PC-3 (cell line): ENCODE measurements at regions not wholly inside any gene's neighbourhood (a gene's known extent, or its start where the extent isn't known, plus 50 kb on each side); places are given as distances from the start of the nearest gene placed in this dataset.

Experiments used
- ATAC-seq: fragments of 200-7000 bp; cut with Tn5 transposase; 2 replicates; pipeline ENCODE4 v1.9.1; 2020; ENCODE audit warnings: mild to moderate bottlenecking, moderate library complexity
- BruUV-seq: library from RNA; stranded (reverse); fragments of 400-500 nt; replicated peaks from 2 replicates; lab custom pipeline; 2021; lab: Mats Ljungman, UMichigan
- CTCF ChIA-PET: fragments of 300-600 bp; sonication (Branson Sonifier 250); formaldehyde crosslinking; loops from one replicate; lab custom pipeline; 2022; ENCODE audit warnings: antibody characterized with exemption; lab: Charles Lee
- POLR2A ChIA-PET: fragments of 300-600 bp; sonication (Branson Sonifier 250); formaldehyde crosslinking; loops from one replicate; lab custom pipeline; 2022; ENCODE audit warnings: antibody characterized with exemption; ENCODE audit not compliant: unreplicated experiment; lab: Charles Lee
- DNase-seq: peaks from one replicate; pipeline ENCODE4 v3.0.0-alpha.2; 2015
- H2AFZ ChIP-seq: fragments of 300-600 bp; sonication (generic); 2 replicates; pipeline ENCODE4 v1.6.0; 2016; ENCODE audit warnings: antibody characterized with exemption, low read length
- H3F3A ChIP-seq: fragments of 300-600 bp; sonication (generic); one replicate; pipeline ENCODE4 v1.6.0; 2017; ENCODE audit warnings: antibody characterized with exemption, low read length, control low read depth, mild to moderate bottlenecking; ENCODE audit not compliant: unreplicated experiment
- H3K27ac ChIP-seq: fragments of 300-600 bp; sonication (generic); 2 replicates; pipeline ENCODE4 v1.5.1; 2016; ENCODE audit warnings: mild to moderate bottlenecking, low read length
- H3K27me3 ChIP-seq: fragments of 300-600 bp; sonication (generic); 2 replicates; pipeline ENCODE4 v1.6.1; 2016; ENCODE audit warnings: low read length, mixed read lengths
- H3K36me3 ChIP-seq: fragments of 300-600 bp; sonication (generic); 2 replicates; pipeline ENCODE4 v1.6.1; 2016; ENCODE audit warnings: low read depth, mixed run types, low read length, mixed read lengths
- H3K4me1 ChIP-seq: fragments of 300-600 bp; sonication (generic); 2 replicates; pipeline ENCODE4 v1.5.1; 2016; ENCODE audit warnings: low read length; ENCODE audit not compliant: insufficient read depth
- H3K4me2 ChIP-seq: fragments of 300-600 bp; sonication (generic); 2 replicates; pipeline ENCODE4 v1.6.0; 2016; ENCODE audit warnings: low read length
- H3K4me3 ChIP-seq: fragments of 300-600 bp; sonication (generic); 2 replicates; pipeline ENCODE4 v1.5.1; 2016; ENCODE audit warnings: mild to moderate bottlenecking, low read length, mixed read lengths
- H3K79me2 ChIP-seq: fragments of 300-600 bp; sonication (generic); 2 replicates; pipeline ENCODE4 v1.6.1; 2017; ENCODE audit warnings: low read length, mixed read lengths
- H3K9ac ChIP-seq: fragments of 300-600 bp; sonication (generic); 2 replicates; pipeline ENCODE4 v1.6.0; 2016; ENCODE audit warnings: mild to moderate bottlenecking, low read length
- H3K9me2 ChIP-seq: fragments of 300-600 bp; sonication (generic); replicated peaks from 2 replicates; pipeline ENCODE4 v1.6.1; 2016; ENCODE audit warnings: mixed run types, low read length, mixed read lengths
- H3K9me3 ChIP-seq: fragments of 300-600 bp; sonication (generic); 2 replicates; pipeline ENCODE4 v1.6.1; 2016; ENCODE audit warnings: low read length, mixed read lengths
- H4K20me1 ChIP-seq: fragments of 300-600 bp; sonication (generic); 2 replicates; pipeline ENCODE4 v1.6.1; 2016; ENCODE audit warnings: low read length, mixed read lengths
- CTCF ChIP-seq: fragments of 300-600 bp; sonication (generic); conservative IDR thresholded peaks from 2 replicates; pipeline ENCODE4 v1.5.1; 2017; ENCODE audit warnings: antibody characterized with exemption, low read depth, mild to moderate bottlenecking, low read length
- EZH2 ChIP-seq: fragments of 300-600 bp; sonication (generic); IDR thresholded peaks from one replicate; pipeline ENCODE4 v1.6.1; 2017; ENCODE audit warnings: antibody characterized with exemption, mild to moderate bottlenecking, low read length; ENCODE audit not compliant: unreplicated experiment
- EZH2phosphoT487 ChIP-seq: fragments of 300-600 bp; sonication (generic); IDR thresholded peaks from 2 replicates; pipeline ENCODE4 v1.6.1; 2018; ENCODE audit warnings: mild to moderate bottlenecking, antibody characterized with exemption, low read length, borderline replicate concordance
- intact Hi-C: fragments of 100-400 bp; cut with micrococcal nuclease; formaldehyde crosslinking; loops from 2 replicates; pipeline ENCODE4 v1.9.0; 2023

GRCh38 chr5:155252025-155252424 is 238.5 kb downstream of the KIF4B start:
- no peak overlapping the region for H2AFZ ChIP-seq
- H3K27ac ChIP-seq = no peak overlapping the region
- TF ChIP-seq EZH2phosphoT487 (no peak), EZH2 (no peak), CTCF (no peak)
- no peak overlapping the region for H3K4me3 ChIP-seq
- ATAC-seq (no peak), DNase-seq (no peak)
- H3K9me2 ChIP-seq = no peaks in the 10 kb centered on the region
- no peaks in the 10 kb centered on the region for H3K4me1 ChIP-seq
- no peak overlapping the region for H3K4me2 ChIP-seq
- no peaks in the 10 kb centered on the region for H3K27me3 ChIP-seq
- no peaks in the 10 kb centered on the region for H3K36me3 ChIP-seq
- no peaks in the 10 kb centered on the region for H4K20me1 ChIP-seq
- CTCF ChIA-PET = no interaction called here
- H3F3A ChIP-seq = no peaks in the 10 kb centered on the region
- no TSS peak for BruUV-seq
- no peaks in the 10 kb centered on the region for H3K9me3 ChIP-seq
- no peaks in the 10 kb centered on the region for H3K79me2 ChIP-seq
- POLR2A ChIA-PET = no interaction called here
- intact Hi-C loops = no loop called here
- no peak overlapping the region for H3K9ac ChIP-seq

GRCh38 chr5:155252717-155253116 is 239.2 kb downstream of the KIF4B start:
- no peak overlapping the region for H3K27ac ChIP-seq
- no peak overlapping the region for H3K4me2 ChIP-seq
- POLR2A ChIA-PET = no interaction called here
- no peaks in the 10 kb centered on the region for H4K20me1 ChIP-seq
- H3K9me2 ChIP-seq = no peaks in the 10 kb centered on the region
- no peak overlapping the region for H3K4me3 ChIP-seq
- no peak overlapping the region for H3K9ac ChIP-seq
- H2AFZ ChIP-seq = no peak overlapping the region
- intact Hi-C loops = no loop called here
- H3K27me3 ChIP-seq = no peaks in the 10 kb centered on the region
- no peaks in the 10 kb centered on the region for H3F3A ChIP-seq
- ATAC-seq (no peak), DNase-seq (no peak)
- no peaks in the 10 kb centered on the region for H3K79me2 ChIP-seq
- no TSS peak for BruUV-seq
- CTCF ChIA-PET = no interaction called here
- H3K4me1 ChIP-seq = no peaks in the 10 kb centered on the region
- TF ChIP-seq EZH2 (no peak), CTCF (no peak), EZH2phosphoT487 (no peak)
- no peaks in the 10 kb centered on the region for H3K36me3 ChIP-seq
- H3K9me3 ChIP-seq = no peaks in the 10 kb centered on the region

- no peak for TF ChIP-seq CTCF
- no peak for TF ChIP-seq EZH2
- no peak for TF ChIP-seq EZH2phosphoT487
- no peak overlapping the region for H3K4me2 ChIP-seq
- no peaks in the 10 kb centered on the region for H3K9me3 ChIP-seq
- no peaks in the 10 kb centered on the region for H3K9me2 ChIP-seq
- no peaks in the 10 kb centered on the region for H3K27me3 ChIP-seq
- H3F3A ChIP-seq = no peaks in the 10 kb centered on the region
- H3K4me3 ChIP-seq = no peak overlapping the region
- H3K79me2 ChIP-seq = no peaks in the 10 kb centered on the region
- DNase-seq (no peak), ATAC-seq (no peak)
- H3K36me3 ChIP-seq = no peaks in the 10 kb centered on the region
- intact Hi-C loops = no loop called here
- no peak overlapping the region for H3K27ac ChIP-seq
- POLR2A ChIA-PET = no interaction called here
- no peak overlapping the region for H3K9ac ChIP-seq
- BruUV-seq = no TSS peak
- H4K20me1 ChIP-seq = no peaks in the 10 kb centered on the region
- H3K4me1 ChIP-seq = no peaks in the 10 kb centered on the region
- H2AFZ ChIP-seq = no peak overlapping the region
- CTCF ChIA-PET = no interaction called here
Observed at GRCh38 chr5:155254399-155254798, 240.8 kb downstream of the KIF4B start.
